ENCODE measurements at regions not wholly inside any gene's neighbourhood (a gene's known extent, or its start where the extent isn't known, plus 50 kb on each side); places are given as distances from the start of the nearest gene placed in this dataset.
"Not testable (repeated sequence)": the region's sequence is repeated elsewhere in the genome, so short reads cannot be mapped to it uniquely, and the experiment has no call there.

DNA sequence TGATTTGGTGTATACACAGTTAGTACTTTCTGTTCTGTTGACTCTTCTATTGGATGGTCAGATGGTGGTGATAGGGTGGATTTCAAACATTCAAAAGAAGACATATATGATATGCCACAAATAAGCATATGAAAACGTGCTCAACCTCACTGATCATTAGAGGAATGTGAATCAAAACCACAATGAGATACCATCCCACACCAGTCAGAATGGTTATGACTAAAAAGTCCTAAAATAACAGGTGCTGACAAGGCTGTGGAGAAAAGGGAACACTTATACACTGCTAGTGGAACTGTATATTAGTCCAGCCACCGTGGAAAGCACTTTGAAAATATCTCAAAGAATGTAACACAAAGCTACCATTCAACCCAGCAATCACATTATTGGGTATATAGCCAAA lies 425.5 kb downstream of the C12orf50 start:
- no peak for ATAC-seq
- Histone ChIP-seq H3K27ac (ENCODE audit: low read length) (no peak overlapping the region), H3K4me3 (ENCODE audit: low read length) (no peak overlapping the region), H3K4me1 (ENCODE audit: control insufficient read depth, insufficient read depth, low read length) (no peaks in the 10 kb centered on the region), H3K27me3 (ENCODE audit: control insufficient read depth, insufficient read depth) (no peaks in the 10 kb centered on the region), H3K9me3 (ENCODE audit: control insufficient read depth, low read length) (no peaks in the 10 kb centered on the region)
- intact Hi-C loops (cut with DNase I): no loop called here
- 47% methylated on average over 2 of the region's 2 CpGs for WGBS
- no peak for DNase-seq

DNA sequence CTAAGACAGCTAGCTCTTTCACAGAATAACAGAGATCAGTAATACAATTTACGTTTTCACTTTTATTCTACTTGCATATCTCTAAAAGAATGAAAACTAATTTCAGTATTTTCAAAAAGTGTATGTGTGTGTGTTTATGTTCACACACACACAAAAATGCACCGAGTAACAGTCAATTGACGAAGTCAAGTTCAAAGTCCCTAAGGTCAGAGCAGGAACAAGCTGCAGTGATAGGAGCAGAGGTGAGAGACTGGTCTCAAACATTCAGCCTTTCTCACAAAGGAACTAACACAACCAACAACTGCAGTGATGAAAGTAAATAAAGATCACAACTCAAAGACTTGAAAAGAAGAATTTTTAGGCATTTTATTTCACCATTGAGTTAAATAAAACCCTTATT lies 429.7 kb downstream of the C12orf50 start:
- Histone ChIP-seq H3K27ac (ENCODE audit: low read length) (no peak overlapping the region), H3K4me1 (ENCODE audit: control insufficient read depth, insufficient read depth, low read length) (no peaks in the 10 kb centered on the region), H3K27me3 (ENCODE audit: control insufficient read depth, insufficient read depth) (no peaks in the 10 kb centered on the region), H3K4me3 (ENCODE audit: low read length) (no peak overlapping the region), H3K9me3 (ENCODE audit: control insufficient read depth, low read length) (no peaks in the 10 kb centered on the region)
- WGBS: 70% methylated on average over 3 of the region's 3 CpGs
- intact Hi-C loops (cut with DNase I): no loop called here
- ATAC-seq (no peak), DNase-seq (no peak)

DNA sequence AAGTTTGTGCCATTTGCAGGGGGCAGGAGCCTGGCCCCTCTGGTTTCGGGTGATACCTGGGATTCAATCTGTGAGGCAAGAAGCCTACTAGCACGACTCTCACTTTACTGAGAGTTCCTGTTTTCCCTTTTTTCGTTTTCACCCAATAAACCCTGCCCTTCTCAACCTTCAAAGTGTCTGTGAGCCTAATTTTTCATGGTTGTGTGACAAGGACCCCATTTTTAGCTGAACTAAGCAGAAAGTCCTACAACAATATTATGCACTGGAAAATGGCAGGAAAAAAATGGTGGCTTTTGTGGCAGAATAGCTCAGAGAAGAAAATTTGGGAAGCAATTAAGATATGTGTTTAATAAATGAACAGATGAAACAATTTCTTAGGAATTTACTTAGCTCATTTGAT lies 432.1 kb downstream of the C12orf50 start:
- WGBS: 78% methylated on average over 3 of the region's 3 CpGs
- Histone ChIP-seq H3K27me3 (ENCODE audit: control insufficient read depth, insufficient read depth) (no peaks in the 10 kb centered on the region), H3K9me3 (ENCODE audit: control insufficient read depth, low read length) (no peaks in the 10 kb centered on the region), H3K27ac (ENCODE audit: low read length) (no peak overlapping the region), H3K4me1 (ENCODE audit: control insufficient read depth, insufficient read depth, low read length) (no peaks in the 10 kb centered on the region), H3K4me3 (ENCODE audit: low read length) (no peak overlapping the region)
- peak in 1 of 3 donors; percentile 4 for DNase-seq
- no peak for ATAC-seq
- intact Hi-C loops (cut with DNase I): no loop called here

DNA sequence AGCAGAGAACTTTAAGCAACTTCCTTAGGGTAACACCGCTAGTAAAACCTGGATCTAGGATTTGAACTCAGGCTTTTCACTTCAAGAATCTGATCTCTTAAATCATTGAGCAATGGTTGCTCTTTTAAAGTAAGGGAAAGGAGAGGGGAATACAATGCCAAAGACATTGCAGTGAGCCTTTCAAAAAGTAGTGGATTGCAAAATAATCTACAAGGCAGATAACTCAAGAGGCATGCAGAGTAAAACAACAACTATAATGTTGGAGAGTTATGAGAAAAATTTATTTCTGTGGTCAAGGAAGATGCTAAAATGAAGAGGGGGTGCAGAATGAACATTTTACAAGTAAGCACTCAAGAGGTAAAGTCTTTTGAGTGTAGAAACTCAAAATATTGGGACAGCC lies 432.6 kb downstream of the C12orf50 start:
- Histone ChIP-seq H3K9me3 (ENCODE audit: control insufficient read depth, low read length) (no peaks in the 10 kb centered on the region), H3K27me3 (ENCODE audit: control insufficient read depth, insufficient read depth) (no peaks in the 10 kb centered on the region), H3K4me1 (ENCODE audit: control insufficient read depth, insufficient read depth, low read length) (no peaks in the 10 kb centered on the region), H3K27ac (ENCODE audit: low read length) (no peak overlapping the region), H3K4me3 (ENCODE audit: low read length) (no peak overlapping the region)
- intact Hi-C loops (cut with DNase I): no loop called here
- DNase-seq (no peak), ATAC-seq (no peak)
- 97% methylated on average over 1 of the region's 1 CpG for WGBS

DNA sequence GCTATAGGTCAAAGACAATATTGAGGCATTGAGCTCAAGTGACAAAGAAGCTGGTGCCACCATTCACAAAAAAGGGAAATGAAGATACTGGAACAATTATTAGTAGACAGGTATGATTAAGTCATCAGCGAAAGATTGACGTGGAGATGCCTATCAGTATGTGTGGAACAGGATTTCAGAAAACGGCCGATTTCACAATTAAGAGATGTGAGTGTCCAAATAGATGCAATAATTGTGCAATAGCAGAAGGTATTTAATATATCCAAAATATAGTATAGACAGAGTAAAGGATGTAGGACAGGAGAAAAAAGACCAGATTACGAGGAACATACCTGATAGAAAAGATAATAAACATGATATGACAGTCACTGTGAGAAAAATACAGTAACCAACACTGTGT lies 433.1 kb downstream of the C12orf50 start:
- Histone ChIP-seq H3K4me3 (ENCODE audit: low read length) (no peak overlapping the region), H3K27me3 (ENCODE audit: control insufficient read depth, insufficient read depth) (no peaks in the 10 kb centered on the region), H3K4me1 (ENCODE audit: control insufficient read depth, insufficient read depth, low read length) (no peaks in the 10 kb centered on the region), H3K27ac (ENCODE audit: low read length) (no peak overlapping the region), H3K9me3 (ENCODE audit: control insufficient read depth, low read length) (no peaks in the 10 kb centered on the region)
- ATAC-seq (no peak), DNase-seq (no peak)
- WGBS: 90% methylated on average over 5 of the region's 5 CpGs
- intact Hi-C loops (cut with DNase I): no loop called here

DNA sequence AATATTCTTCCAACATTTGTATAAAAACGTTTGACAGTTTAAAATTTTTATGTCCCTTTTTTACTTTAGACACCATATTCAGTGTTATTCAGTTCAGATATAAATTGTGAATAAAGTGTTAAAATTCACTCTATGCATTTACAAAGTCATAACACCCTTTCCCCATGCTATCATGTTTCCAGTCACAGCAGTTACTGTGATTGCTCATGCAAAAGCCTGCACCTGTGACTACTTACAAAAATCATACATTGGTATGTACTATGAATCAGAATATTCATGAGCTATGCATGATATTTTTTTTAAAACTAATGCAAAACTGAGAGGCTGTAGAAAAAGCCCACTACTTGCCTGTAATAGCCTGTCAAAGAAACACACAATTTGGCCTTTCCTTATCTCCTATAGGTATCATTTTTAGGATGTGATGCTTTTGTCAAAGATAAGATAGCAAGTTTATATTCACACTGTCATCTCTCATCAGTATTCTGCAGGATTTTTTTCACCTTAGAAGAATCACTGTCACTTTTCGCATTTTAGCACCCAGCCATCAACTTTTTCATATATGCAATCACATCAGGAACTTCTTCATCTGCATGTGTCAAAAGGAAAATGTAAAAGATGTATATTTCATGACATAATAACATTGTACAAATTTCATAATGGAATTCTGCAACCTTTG lies 443.2 kb downstream of the C12orf50 start:
- Histone ChIP-seq H3K27ac (ENCODE audit: low read length) (no peak overlapping the region), H3K9me3 (ENCODE audit: control insufficient read depth, low read length) (no peaks in the 10 kb centered on the region), H3K27me3 (ENCODE audit: control insufficient read depth, insufficient read depth) (no peaks in the 10 kb centered on the region), H3K4me3 (ENCODE audit: low read length) (no peak overlapping the region), H3K4me1 (ENCODE audit: control insufficient read depth, insufficient read depth, low read length) (no peaks in the 10 kb centered on the region)
- intact Hi-C loops (cut with DNase I): no loop called here
- ATAC-seq: no peak
- no peak for DNase-seq
- WGBS: 54% methylated on average over 2 of the region's 2 CpGs

DNA sequence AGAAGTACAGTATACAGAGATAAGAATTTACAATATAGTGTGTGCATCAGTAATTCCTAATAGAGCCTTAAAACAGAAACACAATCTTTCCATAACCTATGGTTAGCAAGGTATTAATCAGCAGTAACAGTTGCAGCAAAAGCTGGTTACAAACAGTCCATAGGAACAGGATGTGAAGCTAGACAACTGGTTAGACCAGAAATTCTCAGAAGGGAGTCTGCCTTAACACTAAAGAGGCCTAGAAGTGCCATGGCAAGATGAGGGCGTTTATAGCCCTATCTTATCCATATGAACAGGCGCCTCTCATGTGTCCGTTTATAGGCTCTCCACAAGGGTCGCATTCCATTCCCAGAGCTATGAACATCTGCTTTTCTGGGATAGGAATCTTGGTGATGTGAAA lies 450.1 kb downstream of the C12orf50 start:
- ATAC-seq; intact Hi-C loops (cut with DNase I); H3K9me3 ChIP-seq (ENCODE audit: control insufficient read depth, low read length); H3K4me3 ChIP-seq (ENCODE audit: low read length); H3K27me3 ChIP-seq (ENCODE audit: control insufficient read depth, insufficient read depth); H3K4me1 ChIP-seq (ENCODE audit: control insufficient read depth, insufficient read depth, low read length); H3K27ac ChIP-seq (ENCODE audit: low read length); DNase-seq: not testable (repeated sequence)
- WGBS: 73% methylated on average over 4 of the region's 4 CpGs

DNA sequence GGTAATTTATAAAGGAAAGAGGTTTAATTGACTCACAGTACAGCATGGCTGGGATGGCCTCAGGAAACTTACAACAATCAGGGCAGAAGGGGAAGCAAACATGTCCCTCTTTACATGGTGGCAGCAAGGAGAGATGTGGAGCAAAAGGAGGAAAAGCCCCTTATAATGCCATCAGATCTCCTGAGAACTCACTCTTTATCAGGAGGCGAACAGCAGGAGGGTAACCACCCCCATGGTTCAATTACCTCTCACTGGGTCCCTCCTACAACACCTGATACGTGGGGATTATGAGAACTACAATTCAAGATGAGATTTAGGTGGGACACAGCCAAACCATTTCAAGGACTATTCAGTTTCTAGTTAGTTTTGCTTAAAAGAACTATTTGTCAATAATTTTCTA lies 453.3 kb downstream of the C12orf50 start:
- no peaks in the 10 kb centered on the region for H3K4me1 ChIP-seq (ENCODE audit: control insufficient read depth, insufficient read depth, low read length)
- H3K4me3 ChIP-seq (ENCODE audit: low read length): no peak overlapping the region
- no peaks in the 10 kb centered on the region for H3K9me3 ChIP-seq (ENCODE audit: control insufficient read depth, low read length)
- no peak for ATAC-seq
- H3K27ac ChIP-seq (ENCODE audit: low read length): no peak overlapping the region
- H3K27me3 ChIP-seq (ENCODE audit: control insufficient read depth, insufficient read depth): no peaks in the 10 kb centered on the region
- WGBS: 65% methylated on average over 2 of the region's 2 CpGs
- intact Hi-C loops (cut with DNase I): no loop called here
- no peak for DNase-seq

DNA sequence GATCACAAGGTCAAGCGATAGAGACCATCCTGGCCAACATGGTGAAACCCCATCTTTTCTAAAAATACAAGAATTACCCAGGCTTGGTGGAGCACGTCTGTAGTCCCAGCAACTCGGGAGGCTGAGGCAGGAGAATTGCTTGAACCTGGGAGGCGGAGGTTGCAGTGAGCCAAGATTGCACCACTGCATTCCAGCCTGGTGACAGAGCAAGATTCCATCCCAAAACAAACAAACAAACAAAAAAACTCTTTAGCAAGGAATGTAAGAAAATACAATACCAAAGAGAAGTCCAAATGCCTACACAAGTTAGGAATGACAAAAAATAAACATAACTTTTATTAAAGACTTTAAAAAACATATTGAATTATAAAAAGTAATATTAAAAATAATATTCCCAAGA lies 462.3 kb downstream of the C12orf50 start:
- intact Hi-C loops (cut with DNase I); H3K9me3 ChIP-seq (ENCODE audit: control insufficient read depth, low read length); ATAC-seq; H3K27ac ChIP-seq (ENCODE audit: low read length); H3K4me1 ChIP-seq (ENCODE audit: control insufficient read depth, insufficient read depth, low read length); DNase-seq; H3K27me3 ChIP-seq (ENCODE audit: control insufficient read depth, insufficient read depth); H3K4me3 ChIP-seq (ENCODE audit: low read length): not testable (repeated sequence)
- WGBS: 86% methylated on average over 4 of the region's 4 CpGs

DNA sequence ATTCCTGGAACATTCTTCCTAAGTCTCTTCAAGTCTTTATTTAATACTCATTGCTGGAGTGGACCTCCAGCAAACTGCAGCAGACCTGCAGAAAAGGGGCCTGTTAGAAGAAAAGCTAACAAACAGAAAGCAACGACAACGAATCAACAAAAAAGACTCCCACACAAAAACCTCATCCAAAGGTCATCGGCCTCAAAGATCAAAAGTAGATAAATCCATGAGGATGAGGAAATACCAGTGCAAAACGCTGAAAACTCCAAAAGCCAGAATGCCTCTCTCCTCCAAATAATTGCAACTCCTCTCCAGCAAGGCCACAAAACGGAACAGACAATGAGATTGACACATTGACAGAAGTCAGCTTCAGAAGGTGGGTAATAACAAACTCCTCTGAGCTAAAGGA lies 472.2 kb downstream of the C12orf50 start:
- DNase-seq (no peak), ATAC-seq (no peak)
- no peaks in the 10 kb centered on the region for H3K4me1 ChIP-seq (ENCODE audit: control insufficient read depth, insufficient read depth, low read length)
- no peak overlapping the region for H3K27ac ChIP-seq (ENCODE audit: low read length)
- H3K27me3 ChIP-seq (ENCODE audit: control insufficient read depth, insufficient read depth): no peaks in the 10 kb centered on the region
- 81% methylated on average over 5 of the region's 5 CpGs for WGBS
- intact Hi-C loops (cut with DNase I): no loop called here
- no peak overlapping the region for H3K4me3 ChIP-seq (ENCODE audit: low read length)
- no peaks in the 10 kb centered on the region for H3K9me3 ChIP-seq (ENCODE audit: control insufficient read depth, low read length)

DNA sequence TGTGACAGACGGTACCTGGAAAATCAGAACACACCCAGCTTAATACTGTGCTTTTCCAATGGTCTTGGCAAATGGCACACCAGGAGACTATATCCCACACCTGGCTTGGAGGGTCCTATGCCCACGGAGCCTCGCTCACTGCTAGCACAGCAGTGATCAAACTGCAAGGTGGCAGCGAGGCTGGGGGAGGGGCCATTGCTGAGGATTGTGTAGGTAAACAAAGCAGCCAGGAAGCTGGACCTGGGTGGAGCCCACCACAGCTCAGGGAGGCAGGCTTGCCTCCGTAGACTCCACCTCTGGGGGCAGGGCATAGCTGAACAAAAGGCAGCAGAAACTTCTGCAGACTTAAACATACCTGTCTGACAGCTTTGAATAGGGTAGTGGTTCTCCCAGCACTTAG lies 498.0 kb downstream of the C12orf50 start:
- H3K9me3 ChIP-seq (ENCODE audit: control insufficient read depth, low read length); H3K27ac ChIP-seq (ENCODE audit: low read length); H3K27me3 ChIP-seq (ENCODE audit: control insufficient read depth, insufficient read depth); intact Hi-C loops (cut with DNase I); H3K4me1 ChIP-seq (ENCODE audit: control insufficient read depth, insufficient read depth, low read length); ATAC-seq; H3K4me3 ChIP-seq (ENCODE audit: low read length): not testable (repeated sequence)
- 83% methylated on average over 5 of the region's 5 CpGs for WGBS
- DNase-seq: peak in 1 of 3 donors; percentile 33

DNA sequence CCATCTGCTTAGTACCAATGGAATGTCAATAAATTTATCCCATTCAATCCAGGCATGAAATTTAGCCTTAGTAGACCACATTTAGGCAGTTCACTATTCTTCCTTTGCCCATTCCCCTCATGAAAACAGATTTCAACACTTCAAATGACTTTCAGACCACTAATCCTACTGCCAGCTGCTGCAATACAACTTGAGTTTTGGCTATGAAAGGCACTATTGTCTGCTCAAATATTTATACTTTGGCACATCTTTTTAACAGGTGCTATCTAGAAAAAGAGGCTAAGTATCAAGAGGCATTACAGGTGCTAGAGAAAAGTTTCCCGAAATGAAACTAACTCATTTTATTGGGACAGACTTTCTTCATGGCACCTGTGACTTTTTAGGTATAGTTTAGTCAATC lies 499.8 kb downstream of the C12orf50 start:
- Histone ChIP-seq H3K27ac (ENCODE audit: low read length) (no peak overlapping the region), H3K4me1 (ENCODE audit: control insufficient read depth, insufficient read depth, low read length) (no peaks in the 10 kb centered on the region), H3K27me3 (ENCODE audit: control insufficient read depth, insufficient read depth) (no peaks in the 10 kb centered on the region), H3K4me3 (ENCODE audit: low read length) (no peak overlapping the region), H3K9me3 (ENCODE audit: control insufficient read depth, low read length) (no peaks in the 10 kb centered on the region)
- DNase-seq (no peak), ATAC-seq (no peak)
- intact Hi-C loops (cut with DNase I): no loop called here
- 87% methylated on average over 1 of the region's 1 CpG for WGBS

Data from right cardiac atrium (tissue), 5 donors.